Left ventricle myocardium inferior (tissue), 1 donor: ENCODE measurements at regions not wholly inside any gene's neighbourhood (a gene's known extent, or its start where the extent isn't known, plus 50 kb on each side); places are given as distances from the start of the nearest gene placed in this dataset.
"Not testable (repeated sequence)": the region's sequence is repeated elsewhere in the genome, so short reads cannot be mapped to it uniquely, and the experiment has no call there.

ENCODE experiments used
- DNase-seq: peaks from one replicate; pipeline ENCODE4 v3.0.0-alpha.2; 2020
- H3K27ac ChIP-seq: fragments of 200-600 bp; replicated peaks from 2 replicates; pipeline ENCODE4 v1.8.0; 2021
- H3K27me3 ChIP-seq: fragments of 200-600 bp; 2 replicates; pipeline ENCODE4 v1.8.0; 2021; ENCODE audit warnings: low read depth
- H3K36me3 ChIP-seq: fragments of 200-600 bp; 2 replicates; pipeline ENCODE4 v1.8.0; 2021
- H3K4me1 ChIP-seq: fragments of 200-600 bp; 2 replicates; pipeline ENCODE4 v1.8.0; 2021
- H3K4me3 ChIP-seq: fragments of 200-600 bp; 2 replicates; pipeline ENCODE4 v1.8.0; 2021; ENCODE audit warnings: mild to moderate bottlenecking, moderate library complexity
- H3K9me3 ChIP-seq: fragments of 200-600 bp; replicated peaks from 2 replicates; pipeline ENCODE4 v1.8.0; 2021
- CTCF ChIP-seq: fragments of 200-600 bp; IDR thresholded peaks from 2 replicates; pipeline ENCODE4 v1.8.0; 2021; ENCODE audit warnings: antibody characterized with exemption, mild to moderate bottlenecking, borderline replicate concordance
- intact Hi-C: fragments of 100-400 bp; cut with micrococcal nuclease; formaldehyde crosslinking; loops from one replicate; pipeline ENCODE4 v1.11.0; 2022
- donor health status: DM: no; HTN: yes; CAD: no; lungs with severe emphysema.

GRCh38 chr7:96819111-96819700 lies 109.6 kb upstream of the SEM1 start:
- DNase-seq: no peak
- intact Hi-C loops: no loop called here
- TF ChIP-seq CTCF: no peak
- peaks cover 5% of the 10 kb centered on the region for H3K9me3 ChIP-seq
- H3K27ac ChIP-seq: no peak overlapping the region
- no peaks in the 10 kb centered on the region for H3K4me1 ChIP-seq
- no peak overlapping the region for H3K4me3 ChIP-seq
- H3K27me3 ChIP-seq: no peaks in the 10 kb centered on the region
- no peaks in the 10 kb centered on the region for H3K36me3 ChIP-seq

DNA sequence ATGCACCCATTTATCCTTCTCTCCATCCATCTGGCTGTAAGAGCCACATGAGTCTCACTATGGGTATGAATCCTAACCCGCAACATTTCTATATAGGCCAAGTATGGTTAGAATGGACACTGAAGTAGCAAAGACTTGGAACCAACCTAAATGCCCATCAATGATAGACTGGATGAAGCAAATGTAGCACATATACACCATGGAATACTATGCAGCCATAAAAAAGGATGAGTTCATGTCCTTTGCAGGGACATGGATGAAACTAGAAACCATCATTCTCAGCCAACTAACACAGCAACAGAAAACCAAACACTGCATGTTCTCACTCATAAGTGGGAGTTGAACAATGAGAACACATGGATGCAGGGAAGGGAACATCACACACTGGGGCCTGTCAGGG lies 111.5 kb upstream of the SEM1 start:
- H3K4me1 ChIP-seq, intact Hi-C loops, H3K36me3 ChIP-seq, H3K9me3 ChIP-seq, H3K27me3 ChIP-seq, DNase-seq, H3K27ac ChIP-seq, H3K4me3 ChIP-seq: not testable (repeated sequence)

- H3K4me1 ChIP-seq: no peaks in the 10 kb centered on the region
- no peaks in the 10 kb centered on the region for H3K36me3 ChIP-seq
- DNase-seq: no peak
- H3K9me3 ChIP-seq: peaks cover 3% of the 10 kb centered on the region
- peaks cover 4% of the 10 kb centered on the region for H3K27me3 ChIP-seq
- intact Hi-C loops: no loop called here
- H3K4me3 ChIP-seq: no peak overlapping the region
- no peak for TF ChIP-seq CTCF
- no peak overlapping the region for H3K27ac ChIP-seq
Measured at GRCh38 chr7:96822824-96823223, 113.2 kb upstream of the SEM1 start.

- Histone ChIP-seq H3K36me3 (no peaks in the 10 kb centered on the region), H3K4me3 (no peak overlapping the region), H3K4me1 (no peaks in the 10 kb centered on the region), H3K9me3 (peaks cover 3% of the 10 kb centered on the region), H3K27ac (no peak overlapping the region), H3K27me3 (peaks cover 4% of the 10 kb centered on the region)
- no peak for DNase-seq
- TF ChIP-seq CTCF: no peak
- intact Hi-C loops: no loop called here
Measured at GRCh38 chr7:96823274-96823673, 113.6 kb upstream of the SEM1 start.

GRCh38 chr7:96824686-96825085 lies 115.0 kb upstream of the SEM1 start:
- peaks cover 3% of the 10 kb centered on the region for H3K9me3 ChIP-seq
- no peak for TF ChIP-seq CTCF
- peaks cover 7% of the 10 kb centered on the region for H3K27me3 ChIP-seq
- no peak overlapping the region for H3K4me3 ChIP-seq
- DNase-seq: no peak
- no peak overlapping the region for H3K27ac ChIP-seq
- H3K36me3 ChIP-seq: no peaks in the 10 kb centered on the region
- no peaks in the 10 kb centered on the region for H3K4me1 ChIP-seq
- intact Hi-C loops: no loop called here

DNA sequence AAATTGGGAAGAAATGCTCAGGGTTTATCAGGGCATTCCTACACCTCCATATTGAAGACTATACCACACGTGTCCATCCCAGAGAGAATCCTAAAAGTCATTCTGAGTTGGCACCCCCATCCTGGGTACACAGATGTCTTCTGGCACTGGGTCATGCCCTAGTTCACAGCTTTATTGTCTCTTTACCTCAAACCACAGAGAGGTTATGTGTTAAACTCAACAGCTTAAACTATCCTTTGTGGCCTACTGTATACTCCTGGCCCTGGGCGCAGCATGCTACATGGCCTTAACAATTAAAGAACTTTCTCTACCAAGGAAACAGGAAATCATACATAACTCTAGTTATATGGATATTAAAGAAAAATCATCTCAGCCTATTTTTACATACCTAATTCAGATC lies 115.6 kb upstream of the SEM1 start:
- intact Hi-C loops: no loop called here
- Histone ChIP-seq H3K36me3 (no peaks in the 10 kb centered on the region), H3K9me3 (peaks cover 3% of the 10 kb centered on the region), H3K27ac (no peak overlapping the region), H3K27me3 (peaks cover 8% of the 10 kb centered on the region), H3K4me3 (no peak overlapping the region), H3K4me1 (no peaks in the 10 kb centered on the region)
- DNase-seq: no peak
- TF ChIP-seq CTCF: no peak
